ENCODE measurements at regions not wholly inside any gene's neighbourhood (a gene's known extent, or its start where the extent isn't known, plus 50 kb on each side); places are given as distances from the start of the nearest gene placed in this dataset.

DNA sequence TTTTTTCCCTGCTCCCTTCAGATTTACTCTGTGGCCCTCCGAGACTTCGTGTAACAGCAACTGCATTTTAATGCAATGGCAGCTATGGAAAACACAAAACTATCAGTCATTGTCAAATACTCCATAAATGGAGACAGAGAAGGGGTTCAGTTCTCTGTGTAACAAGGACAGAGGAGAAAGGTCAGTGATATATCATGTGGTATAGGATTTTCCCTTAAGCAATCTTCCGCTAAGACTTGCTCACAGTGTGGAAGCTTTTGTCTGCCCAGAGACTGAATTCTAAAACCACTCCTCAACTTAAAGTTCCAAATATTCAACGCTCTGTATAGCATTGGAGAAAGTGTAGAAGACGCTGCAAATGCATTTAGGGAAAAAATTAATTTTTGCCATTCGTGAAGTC is 111.3 kb upstream of the EDNRB start:
- no peak for ATAC-seq

DNA sequence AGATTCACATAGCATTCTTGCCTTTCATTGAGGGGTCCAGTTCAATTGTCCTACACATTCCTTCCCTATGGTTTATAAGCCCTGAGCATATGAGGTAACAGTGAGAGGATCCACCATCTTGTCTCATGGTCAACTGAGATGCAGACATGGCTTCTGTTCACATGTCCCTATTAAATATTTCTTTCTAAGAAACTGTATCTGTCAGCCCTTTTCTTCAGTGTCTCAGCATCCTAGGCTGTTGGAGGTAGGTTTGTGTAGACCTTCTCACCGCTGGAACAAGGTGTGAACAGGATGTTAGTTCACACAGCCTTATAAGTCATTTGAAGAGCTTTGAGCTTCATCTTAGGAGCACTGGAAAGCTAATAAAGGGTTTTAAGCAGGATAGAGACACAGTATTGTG is 110.3 kb upstream of the EDNRB start:
- H3K4me1 ChIP-seq = no peaks in the 10 kb centered on the region
- no peak for ATAC-seq
- no peak overlapping the region for H3K27ac ChIP-seq
- H3K27me3 ChIP-seq = no peaks in the 10 kb centered on the region
- TF ChIP-seq POLR2A (IDR thresholded peaks at IDR 0.05) (no peak), EP300 (IDR thresholded peaks at IDR 0.05) (no peak), POLR2AphosphoS5 (IDR thresholded peaks at IDR 0.05) (no peak)
- TF ChIP-seq, protein P1, sequence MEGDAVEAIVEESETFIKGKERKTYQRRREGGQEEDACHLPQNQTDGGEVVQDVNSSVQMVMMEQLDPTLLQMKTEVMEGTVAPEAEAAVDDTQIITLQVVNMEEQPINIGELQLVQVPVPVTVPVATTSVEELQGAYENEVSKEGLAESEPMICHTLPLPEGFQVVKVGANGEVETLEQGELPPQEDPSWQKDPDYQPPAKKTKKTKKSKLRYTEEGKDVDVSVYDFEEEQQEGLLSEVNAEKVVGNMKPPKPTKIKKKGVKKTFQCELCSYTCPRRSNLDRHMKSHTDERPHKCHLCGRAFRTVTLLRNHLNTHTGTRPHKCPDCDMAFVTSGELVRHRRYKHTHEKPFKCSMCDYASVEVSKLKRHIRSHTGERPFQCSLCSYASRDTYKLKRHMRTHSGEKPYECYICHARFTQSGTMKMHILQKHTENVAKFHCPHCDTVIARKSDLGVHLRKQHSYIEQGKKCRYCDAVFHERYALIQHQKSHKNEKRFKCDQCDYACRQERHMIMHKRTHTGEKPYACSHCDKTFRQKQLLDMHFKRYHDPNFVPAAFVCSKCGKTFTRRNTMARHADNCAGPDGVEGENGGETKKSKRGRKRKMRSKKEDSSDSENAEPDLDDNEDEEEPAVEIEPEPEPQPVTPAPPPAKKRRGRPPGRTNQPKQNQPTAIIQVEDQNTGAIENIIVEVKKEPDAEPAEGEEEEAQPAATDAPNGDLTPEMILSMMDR (IDR thresholded peaks at IDR 0.05) = no peak
- no peak overlapping the region for H3K4me3 ChIP-seq
- no peaks in the 10 kb centered on the region for H3K36me3 ChIP-seq
- H3K9me3 ChIP-seq = no peaks in the 10 kb centered on the region
- WGBS, 2 donors (ENCODE audit: low coverage in 1 of 2) = 100% methylated on average over 1 of the region's 1 CpG; no CpG with 5 or more reads in 1 of the 2 donors

More for the DNA sequence above, 111.3 kb upstream of the EDNRB start:
- TF ChIP-seq, protein P1 (IDR thresholded peaks at IDR 0.05) = no peak
- no peak for TF ChIP-seq EP300 (IDR thresholded peaks at IDR 0.05)
- no peak for TF ChIP-seq POLR2AphosphoS5 (IDR thresholded peaks at IDR 0.05)
- no peak for TF ChIP-seq POLR2A (IDR thresholded peaks at IDR 0.05)
- no peak overlapping the region for H3K27ac ChIP-seq
- no peaks in the 10 kb centered on the region for H3K27me3 ChIP-seq
- no peaks in the 10 kb centered on the region for H3K36me3 ChIP-seq
- WGBS, 2 donors (ENCODE audit: low coverage in 1 of 2) = 72 to 81% methylated on average over 4 to 6 of the region's 6 CpGs
- no peaks in the 10 kb centered on the region for H3K9me3 ChIP-seq
- H3K4me3 ChIP-seq = no peak overlapping the region
- no peaks in the 10 kb centered on the region for H3K4me1 ChIP-seq

DNA sequence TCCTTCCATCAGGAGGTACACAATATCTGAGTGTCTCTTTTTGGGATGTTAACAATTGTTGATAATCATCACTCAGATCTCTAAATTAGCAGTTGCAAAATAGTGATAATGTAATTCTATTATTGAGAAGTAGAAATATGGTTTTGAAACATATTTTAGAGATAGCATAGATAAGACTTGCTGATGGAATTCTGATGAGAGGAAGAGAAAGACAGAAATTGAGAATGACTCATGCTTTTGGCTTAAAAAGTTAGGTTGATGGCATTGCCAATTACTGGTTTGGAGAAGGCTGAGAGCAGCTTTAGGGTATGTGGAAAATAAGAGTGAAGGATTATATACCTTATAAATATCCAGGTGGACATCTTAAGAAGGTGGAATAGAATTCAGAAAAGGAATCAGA is 106.4 kb upstream of the EDNRB start:
- no peak for ATAC-seq
- Histone ChIP-seq H3K4me1 (no peaks in the 10 kb centered on the region), H3K27ac (no peak overlapping the region), H3K27me3 (no peaks in the 10 kb centered on the region), H3K36me3 (no peaks in the 10 kb centered on the region), H3K9me3 (no peaks in the 10 kb centered on the region), H3K4me3 (no peak overlapping the region)
- TF ChIP-seq POLR2A (IDR thresholded peaks at IDR 0.05) (no peak), POLR2AphosphoS5 (IDR thresholded peaks at IDR 0.05) (no peak), EP300 (IDR thresholded peaks at IDR 0.05) (no peak)
- TF ChIP-seq, protein P1 (IDR thresholded peaks at IDR 0.05) = no peak

DNA sequence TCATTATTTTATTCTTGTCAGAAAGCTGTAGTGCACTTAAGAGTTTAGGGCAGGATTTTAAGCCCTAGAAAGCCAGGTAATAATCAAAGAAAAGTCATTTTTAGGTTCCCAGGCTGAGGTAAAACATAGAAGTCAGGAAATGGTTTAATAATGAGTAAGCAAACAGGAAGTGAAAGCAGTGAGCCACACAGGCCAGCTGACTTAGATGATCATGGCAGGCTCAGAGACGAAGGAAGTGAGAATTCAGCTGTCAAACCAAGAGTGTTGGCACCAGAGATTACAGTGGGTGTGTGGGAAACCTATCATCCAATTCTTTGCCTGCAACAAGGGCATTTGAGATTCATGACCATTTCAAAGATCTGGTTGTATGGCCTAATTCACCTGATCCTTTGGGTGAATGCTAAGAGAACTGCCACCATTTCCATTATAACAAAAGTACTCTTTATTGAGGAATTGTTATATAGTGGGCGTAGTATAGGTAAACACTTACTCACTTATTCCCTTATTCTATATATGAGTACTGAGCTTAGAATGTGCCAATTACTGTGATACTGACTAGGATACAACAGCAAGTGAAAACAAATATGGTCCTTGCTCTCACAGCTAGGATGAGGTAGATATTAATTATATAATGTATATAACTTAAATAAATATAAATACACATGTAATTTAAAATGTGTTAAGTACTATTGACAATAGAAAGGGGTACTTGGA is 103.7 kb upstream of the EDNRB start:
- Histone ChIP-seq H3K9me3 (no peaks in the 10 kb centered on the region), H3K4me3 (no peak overlapping the region), H3K27me3 (no peaks in the 10 kb centered on the region), H3K27ac (no peak overlapping the region), H3K4me1 (no peaks in the 10 kb centered on the region), H3K36me3 (no peaks in the 10 kb centered on the region)
- ATAC-seq = no peak
- 77 to 100% methylated on average over 1 to 2 of the region's 2 CpGs for WGBS, 2 donors (ENCODE audit: low coverage in 1 of 2)
- no peak for TF ChIP-seq EP300 (IDR thresholded peaks at IDR 0.05)

DNA sequence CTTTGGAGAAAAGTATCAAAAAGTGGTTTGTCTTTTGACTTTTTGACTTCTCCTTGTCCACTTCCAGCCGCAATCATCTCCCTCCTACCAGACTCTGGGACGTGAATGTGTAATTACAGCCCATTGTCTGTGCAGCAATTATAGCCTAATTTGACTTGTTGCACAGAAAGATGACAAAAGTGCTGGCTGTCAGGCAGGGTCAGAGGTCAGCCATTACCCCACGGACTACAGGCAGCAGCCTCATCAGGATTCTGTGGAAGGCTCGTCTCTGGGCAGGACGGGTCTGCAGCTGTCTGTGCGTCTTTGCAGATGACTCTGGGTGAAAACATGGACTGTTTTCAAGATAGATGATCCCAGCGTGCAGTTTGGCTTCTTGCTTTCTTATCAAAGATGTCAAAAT is 102.2 kb upstream of the EDNRB start:
- no peak for ATAC-seq
- 48 to 55% methylated on average over 6 of the region's 7 CpGs for WGBS, 2 donors (ENCODE audit: low coverage in 1 of 2)
- TF ChIP-seq, protein P1 (IDR thresholded peaks at IDR 0.05) = no peak
- TF ChIP-seq EP300 (IDR thresholded peaks at IDR 0.05) = no peak
- no peak for TF ChIP-seq POLR2A (IDR thresholded peaks at IDR 0.05)
- no peak for TF ChIP-seq POLR2AphosphoS5 (IDR thresholded peaks at IDR 0.05)

More for the DNA sequence above, 102.2 kb upstream of the EDNRB start:
- Histone ChIP-seq H3K9me3 (no peaks in the 10 kb centered on the region), H3K36me3 (no peaks in the 10 kb centered on the region), H3K27me3 (no peaks in the 10 kb centered on the region), H3K27ac (no peak overlapping the region), H3K4me1 (no peaks in the 10 kb centered on the region), H3K4me3 (no peak overlapping the region)

All from gastroesophageal sphincter (tissue), 4 donors.